H9 (cell line): ENCODE measurements at regions not wholly inside any gene's neighbourhood (a gene's known extent, or its start where the extent isn't known, plus 50 kb on each side); places are given as distances from the start of the nearest gene placed in this dataset.

Experiments
- DNase-seq: peaks from one replicate; pipeline ENCODE4 v3.0.0-alpha.2; 2017
- H2AFZ ChIP-seq: one replicate; pipeline ENCODE4 v1.6.1; 2013; ENCODE audit warnings: mild to moderate bottlenecking, low read length, control low read depth, moderate library complexity
- H2AK5ac ChIP-seq: 2 replicates; pipeline ENCODE4 v1.6.1; 2013; ENCODE audit warnings: low read length, control low read depth, mixed read lengths; ENCODE audit not compliant: insufficient read length
- H2BK120ac ChIP-seq: one replicate; pipeline ENCODE4 v1.6.1; 2013; ENCODE audit warnings: low read depth, mild to moderate bottlenecking, low read length, control low read depth, inconsistent platforms; ENCODE audit not compliant: poor library complexity, severe bottlenecking
- H2BK12ac ChIP-seq: 2 replicates; pipeline ENCODE4 v1.6.1; 2013; ENCODE audit warnings: low read length, control low read depth, mixed read lengths, low read depth; ENCODE audit not compliant: insufficient read length
- H2BK15ac ChIP-seq: 2 replicates; pipeline ENCODE4 v1.6.1; 2013; ENCODE audit warnings: low read depth, low read length, control low read depth
- H2BK20ac ChIP-seq: one replicate; pipeline ENCODE4 v1.6.1; 2013; ENCODE audit warnings: low read depth, mild to moderate bottlenecking, low read length, control low read depth, inconsistent platforms; ENCODE audit not compliant: poor library complexity, severe bottlenecking
- H2BK5ac ChIP-seq: 2 replicates; pipeline ENCODE4 v1.6.1; 2013; ENCODE audit warnings: low read length, control low read depth, mixed read lengths; ENCODE audit not compliant: insufficient read length
- H3K14ac ChIP-seq: 2 replicates; pipeline ENCODE4 v1.6.1; 2013; ENCODE audit warnings: low read length, control low read depth; ENCODE audit not compliant: insufficient read depth
- H3K18ac ChIP-seq: 2 replicates; pipeline ENCODE4 v1.6.1; 2013; ENCODE audit warnings: low read depth, mild to moderate bottlenecking, mixed read lengths, low read length, control low read depth; ENCODE audit not compliant: insufficient read length
- H3K23ac ChIP-seq: 2 replicates; pipeline ENCODE4 v1.6.1; 2013; ENCODE audit warnings: low read length, control low read depth, mixed read lengths, low read depth; ENCODE audit not compliant: insufficient read length
- H3K23me2 ChIP-seq: 2 replicates; pipeline ENCODE4 v1.6.1; 2013; ENCODE audit warnings: low read depth, mild to moderate bottlenecking, mixed read lengths, low read length, control low read depth; ENCODE audit not compliant: insufficient read length, poor library complexity, severe bottlenecking
- H3K27ac ChIP-seq: 2 replicates; pipeline ENCODE4 v1.5.1; 2013; ENCODE audit warnings: low read length, control low read depth, mixed read lengths, low read depth; ENCODE audit not compliant: insufficient read length
- H3K27me3 ChIP-seq: 2 replicates; pipeline ENCODE4 v1.6.1; 2013; ENCODE audit warnings: low read length, control low read depth, inconsistent platforms; ENCODE audit not compliant: insufficient read depth
- H3K4ac ChIP-seq: 2 replicates; pipeline ENCODE4 v1.6.1; 2013; ENCODE audit warnings: low read depth, mild to moderate bottlenecking, control low read depth, inconsistent platforms, low read length, moderate library complexity
- H3K4me1 ChIP-seq: 2 replicates; pipeline ENCODE4 v1.6.1; 2013; ENCODE audit warnings: low read length, control low read depth, inconsistent platforms; ENCODE audit not compliant: insufficient read depth
- H3K4me2 ChIP-seq: 2 replicates; pipeline ENCODE4 v1.6.1; 2013; ENCODE audit warnings: low read length, control low read depth, mixed read lengths; ENCODE audit not compliant: insufficient read length, insufficient read depth
- H3K56ac ChIP-seq: 2 replicates; pipeline ENCODE4 v1.6.1; 2013; ENCODE audit warnings: low read depth, mild to moderate bottlenecking, mixed read lengths, low read length, control low read depth; ENCODE audit not compliant: insufficient read length
- H3K79me1 ChIP-seq: 2 replicates; pipeline ENCODE4 v1.6.1; 2013; ENCODE audit warnings: low read depth, mild to moderate bottlenecking, moderate library complexity, low read length, control low read depth, inconsistent platforms; ENCODE audit not compliant: insufficient read depth, poor library complexity, severe bottlenecking
- H3K79me2 ChIP-seq: 2 replicates; pipeline ENCODE4 v1.6.1; 2013; ENCODE audit warnings: low read length, control low read depth, inconsistent platforms; ENCODE audit not compliant: insufficient read depth
- H3K9ac ChIP-seq: 2 replicates; pipeline ENCODE4 v1.6.1; 2013; ENCODE audit warnings: low read length, control low read depth, mixed read lengths; ENCODE audit not compliant: insufficient read length; ENCODE audit errors: extremely low read depth
- H3K9me3 ChIP-seq: one replicate; pipeline ENCODE4 v1.6.1; 2013; ENCODE audit warnings: low read depth, low read length, inconsistent platforms; ENCODE audit not compliant: control insufficient read depth
- H3T11ph ChIP-seq: one replicate; pipeline ENCODE4 v1.6.1; 2013; ENCODE audit warnings: mild to moderate bottlenecking, low read length, control low read depth, inconsistent platforms
- H4K20me1 ChIP-seq: one replicate; pipeline ENCODE4 v1.6.1; 2013; ENCODE audit not compliant: control insufficient read depth, insufficient read length, insufficient read depth
- H4K5ac ChIP-seq: 2 replicates; pipeline ENCODE4 v1.6.1; 2013; ENCODE audit warnings: low read depth, mild to moderate bottlenecking, mixed read lengths, low read length, control low read depth; ENCODE audit not compliant: insufficient read length
- H4K8ac ChIP-seq: replicated peaks from 2 replicates; pipeline ENCODE4 v1.6.1; 2013; ENCODE audit warnings: low read length, control low read depth, mixed read lengths, low read depth; ENCODE audit not compliant: insufficient read length
- H4K91ac ChIP-seq: 2 replicates; pipeline ENCODE4 v1.6.1; 2013; ENCODE audit warnings: low read depth, mild to moderate bottlenecking, moderate library complexity, mixed read lengths, low read length, control low read depth; ENCODE audit not compliant: insufficient read length
- H3K27ac Mint-ChIP-seq, 3 experiments: 2 replicates in 2 of 3; 3 replicates in 1 of 3; pipeline ENCODE4 v1.8.0; 2020 to 2021; ENCODE audit warnings: mixed read lengths in 3 of 3, mild to moderate bottlenecking in 1 of 3, moderate library complexity in 1 of 3
- H3K27me3 Mint-ChIP-seq: 2 replicates; pipeline ENCODE4 v1.8.0; 2021; ENCODE audit warnings: low read depth, mild to moderate bottlenecking, moderate library complexity, mixed read lengths
- H3K36me3 Mint-ChIP-seq, 3 experiments: 2 replicates in 2 of 3; 3 replicates in 1 of 3; pipeline ENCODE4 v1.8.0; 2020 to 2021; ENCODE audit warnings: low read depth in 3 of 3, mixed read lengths in 3 of 3; ENCODE audit not compliant: insufficient read depth in 1 of 3
- H3K4me1 Mint-ChIP-seq, 2 experiments: 2 replicates each; pipeline ENCODE4 v1.8.0; 2020; ENCODE audit warnings: mixed read lengths in 2 of 2
- H3K4me3 Mint-ChIP-seq, 2 experiments: 2 replicates in 1 of 2; 3 replicates in 1 of 2; pipeline ENCODE4 v1.8.0; 2020 to 2021; ENCODE audit warnings: mild to moderate bottlenecking in 2 of 2, mixed read lengths in 2 of 2, moderate library complexity in 1 of 2
- H3K9me3 Mint-ChIP-seq, 2 experiments: 2 replicates in 1 of 2; 3 replicates in 1 of 2; pipeline ENCODE4 v1.8.0; 2020; ENCODE audit warnings: mild to moderate bottlenecking in 2 of 2, mixed read lengths in 2 of 2, moderate library complexity in 1 of 2
- CTCF ChIP-seq: fragments of 200-600 bp; sonication (generic); conservative IDR thresholded peaks from 3 replicates; pipeline ENCODE4 v1.8.0; 2021; ENCODE audit warnings: antibody characterized with exemption, mild to moderate bottlenecking
- WGBS: extraction: QIAGEN DNeasy Blood & Tissue Kit; methylation state at CpG from one replicate; pipeline ENCODE4 v1.1.7; 2013; ENCODE audit warnings: missing lambda C conversion rate, low lambda C conversion rate, mixed read lengths; ENCODE audit not compliant: insufficient read length; ENCODE audit errors: extremely low coverage; 5-methylcytosine and 5-hydroxymethylcytosine counted together

GRCh38 chr1:209223791-209224190, 359.7 kb upstream of the CAMK1G start:
- Histone ChIP-seq H3K9me3 (no peaks in the 10 kb centered on the region), H3K4me2 (no peak overlapping the region), H3K23me2 (no peaks in the 10 kb centered on the region), H3K79me1 (no peaks in the 10 kb centered on the region), H2BK15ac (no peak overlapping the region), H3K14ac (no peak overlapping the region), H2BK20ac (no peak overlapping the region), H3K4ac (no peak overlapping the region), H3K9ac (no peak overlapping the region), H2AFZ (no peak overlapping the region), H3K27me3 (no peaks in the 10 kb centered on the region), H4K20me1 (no peaks in the 10 kb centered on the region), H4K5ac (no peak overlapping the region), H3K4me1 (no peaks in the 10 kb centered on the region; the same call in 1 of the 2 replicates), H4K8ac (no peak overlapping the region), H3K23ac (no peak overlapping the region), H3K79me2 (no peaks in the 10 kb centered on the region), H2BK5ac (no peak overlapping the region), H2BK12ac (no peak overlapping the region), H3K27ac (no peak overlapping the region), H3K56ac (no peak overlapping the region), H2BK120ac (no peak overlapping the region), H3K18ac (no peak overlapping the region), H4K91ac (no peak overlapping the region), H3T11ph (no peak overlapping the region), H2AK5ac (no peak overlapping the region)
- no peaks in the 10 kb centered on the region for H3K9me3 Mint-ChIP-seq
- no peaks in the 10 kb centered on the region for H3K27me3 Mint-ChIP-seq
- peaks cover 13 to 21% of the 10 kb centered on the region in 2 experiments for H3K4me1 Mint-ChIP-seq
- no peak overlapping the region for H3K4me3 Mint-ChIP-seq
- no peak overlapping the region for H3K27ac Mint-ChIP-seq
- WGBS: no CpG with 5 or more reads among the region's 1 CpG
- no peak for TF ChIP-seq CTCF
- DNase-seq: no peak
- no peaks in the 10 kb centered on the region for H3K36me3 Mint-ChIP-seq
